ENCODE measurements at regions not wholly inside any gene's neighbourhood (a gene's known extent, or its start where the extent isn't known, plus 50 kb on each side); places are given as distances from the start of the nearest gene placed in this dataset.
"Not testable (repeated sequence)": the region's sequence is repeated elsewhere in the genome, so short reads cannot be mapped to it uniquely, and the experiment has no call there.

GRCh38 chr9:85792057-85792456, 50.3 kb upstream of the AGTPBP1 start:
- not testable (repeated sequence) for DNase-seq (ENCODE audit: low spot score)

DNA sequence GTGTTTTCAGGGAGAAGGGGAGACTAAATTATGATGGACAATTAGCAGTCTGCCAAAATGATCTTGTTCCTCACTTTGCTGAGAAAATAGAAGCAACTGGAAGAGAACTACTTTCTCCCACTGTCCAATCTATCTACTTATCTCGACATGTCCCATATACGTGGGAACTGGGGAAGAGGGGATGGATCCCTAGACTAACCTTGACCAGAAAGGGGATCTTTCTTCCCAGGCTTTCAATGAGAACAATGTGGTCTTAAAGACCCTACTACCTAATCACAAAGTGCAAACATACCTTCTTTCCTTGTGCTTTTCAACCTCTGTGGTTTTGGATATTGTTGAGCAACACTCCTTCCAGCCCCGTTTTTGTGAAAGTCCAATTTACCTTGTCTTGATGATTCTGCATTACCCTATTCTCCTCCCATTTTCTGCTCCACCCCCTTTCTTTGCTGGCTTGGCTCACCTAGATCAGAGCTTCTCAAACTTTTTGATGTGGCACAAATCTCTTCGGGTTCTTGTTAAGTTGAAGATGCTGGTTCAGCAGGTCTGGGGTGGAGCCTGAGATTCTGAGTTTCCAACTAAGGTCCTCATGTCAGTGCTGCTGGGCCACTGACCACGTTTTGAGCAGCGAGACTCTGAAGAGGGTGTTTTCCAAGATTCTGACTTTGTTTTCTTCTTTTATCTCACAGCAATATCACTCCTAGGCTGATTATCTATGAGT, 61.4 kb upstream of the AGTPBP1 start:
- DNase-seq (ENCODE audit: low spot score) = not testable (repeated sequence)

GRCh38 chr9:85804847-85805133, 63.0 kb upstream of the AGTPBP1 start:
- not testable (repeated sequence) for DNase-seq (ENCODE audit: low spot score)

- peak; percentile 89 for DNase-seq (ENCODE audit: low spot score)
Measured at GRCh38 chr9:85805134-85806005, 63.6 kb upstream of the AGTPBP1 start.

- DNase-seq (ENCODE audit: low spot score) = not testable (repeated sequence)
Measured at GRCh38 chr9:85808329-85808728, 66.6 kb upstream of the AGTPBP1 start.

- DNase-seq (ENCODE audit: low spot score) = not testable (repeated sequence)
Measured at GRCh38 chr9:85813388-85813787, 71.6 kb upstream of the AGTPBP1 start.

DNA sequence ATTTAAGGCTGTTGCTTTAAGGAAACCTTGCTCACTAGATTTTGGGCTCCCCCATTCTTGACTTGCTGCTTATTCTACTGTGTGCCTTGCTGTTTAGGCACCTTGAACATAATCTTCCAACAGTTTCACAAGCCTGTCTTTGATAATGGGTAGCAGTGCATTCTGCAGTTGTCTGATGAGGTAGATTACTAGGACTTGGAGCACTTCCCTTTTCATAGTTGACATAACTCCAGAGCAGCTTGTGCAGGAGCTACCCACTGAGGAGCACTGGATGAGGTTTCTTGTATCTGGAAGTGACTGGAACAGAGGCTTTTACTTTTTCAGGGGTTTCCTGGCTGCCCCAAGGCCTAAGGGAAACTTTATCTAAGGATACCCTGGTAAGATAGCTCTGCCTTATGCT, 73.0 kb upstream of the AGTPBP1 start:
- not testable (repeated sequence) for DNase-seq (ENCODE audit: low spot score)

DNA sequence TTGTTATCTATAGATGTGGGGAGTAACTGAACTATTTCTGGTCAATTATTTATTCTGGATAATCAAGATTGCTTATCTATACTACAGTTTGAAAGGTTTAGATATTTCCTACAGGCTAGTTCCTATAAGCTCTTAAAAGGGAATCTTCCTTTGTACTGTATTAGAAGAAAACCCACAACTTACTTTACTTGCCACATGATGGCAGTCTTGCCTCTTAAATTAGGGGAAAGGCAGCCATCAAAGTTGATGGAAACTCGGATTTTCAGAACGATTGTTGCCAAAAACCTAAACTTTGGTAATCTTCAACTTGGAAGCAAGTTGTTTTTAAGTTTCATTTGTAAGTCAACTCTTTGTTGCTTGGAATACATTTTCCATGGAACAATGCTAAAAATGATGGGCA, 77.2 kb upstream of the AGTPBP1 start:
- not testable (repeated sequence) for DNase-seq (ENCODE audit: low spot score)

DNA sequence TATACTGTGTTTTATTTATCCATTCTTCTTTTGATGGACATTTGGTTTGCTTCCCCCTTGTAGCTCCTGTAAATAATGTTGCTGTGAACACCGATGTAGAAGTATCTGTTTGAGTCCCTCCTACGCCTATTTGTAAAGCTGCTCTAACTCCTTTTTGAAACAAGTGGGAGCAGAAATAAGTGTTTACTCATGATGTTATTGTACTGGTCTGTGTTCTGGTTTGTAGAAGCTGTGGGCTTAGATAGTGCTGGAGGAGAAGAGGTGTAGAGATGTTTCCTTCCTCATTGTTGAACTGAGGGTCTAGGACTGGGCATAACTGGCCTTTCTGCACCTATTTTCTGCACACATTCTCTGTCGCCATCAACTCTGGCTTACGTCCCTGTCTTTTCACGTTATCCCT, 78.8 kb upstream of the AGTPBP1 start:
- DNase-seq (ENCODE audit: low spot score) = not testable (repeated sequence)

GRCh38 chr9:85824949-85825348, 83.2 kb upstream of the AGTPBP1 start:
- DNase-seq (ENCODE audit: low spot score) = not testable (repeated sequence)

DNA sequence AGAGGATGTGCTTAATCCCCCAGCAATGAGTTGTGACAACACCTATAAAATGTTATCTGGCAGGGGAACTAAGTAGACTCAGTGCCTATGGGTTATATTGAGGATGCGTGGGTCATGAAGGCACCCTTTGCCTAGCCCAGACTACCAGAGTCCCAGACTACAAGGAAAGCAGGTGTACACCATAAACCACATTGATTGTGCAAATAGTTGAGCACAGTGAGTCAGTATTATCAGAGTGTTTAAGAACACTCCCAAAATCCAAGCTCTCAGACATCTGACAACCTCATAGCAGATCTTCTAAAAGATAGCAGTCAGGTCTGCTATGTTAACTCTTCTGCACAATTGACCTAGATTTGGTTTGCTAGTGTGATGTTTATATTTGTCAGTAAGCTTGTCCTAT, 92.8 kb upstream of the AGTPBP1 start:
- DNase-seq (ENCODE audit: low spot score) = not testable (repeated sequence)

DNA sequence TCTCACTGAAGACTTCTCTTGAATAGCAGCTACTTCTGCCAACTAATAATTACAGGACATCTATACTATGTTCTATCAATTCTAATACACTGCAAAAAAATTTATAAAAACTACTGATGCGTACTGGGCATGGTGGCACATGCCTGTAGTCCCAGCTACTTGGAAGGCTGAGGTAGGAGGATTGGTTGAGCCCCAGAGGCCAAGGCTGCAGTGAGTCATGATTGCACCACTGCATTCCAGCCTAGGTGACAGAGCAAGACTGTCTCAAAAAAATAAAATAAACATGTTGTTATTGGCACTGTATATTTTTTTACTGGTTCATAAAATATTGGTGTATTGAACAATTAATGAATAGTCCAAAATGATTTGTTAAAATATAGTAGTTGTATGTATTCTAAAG, 97.0 kb upstream of the NAA35 start:
- not testable (repeated sequence) for DNase-seq (ENCODE audit: low spot score)

DNA sequence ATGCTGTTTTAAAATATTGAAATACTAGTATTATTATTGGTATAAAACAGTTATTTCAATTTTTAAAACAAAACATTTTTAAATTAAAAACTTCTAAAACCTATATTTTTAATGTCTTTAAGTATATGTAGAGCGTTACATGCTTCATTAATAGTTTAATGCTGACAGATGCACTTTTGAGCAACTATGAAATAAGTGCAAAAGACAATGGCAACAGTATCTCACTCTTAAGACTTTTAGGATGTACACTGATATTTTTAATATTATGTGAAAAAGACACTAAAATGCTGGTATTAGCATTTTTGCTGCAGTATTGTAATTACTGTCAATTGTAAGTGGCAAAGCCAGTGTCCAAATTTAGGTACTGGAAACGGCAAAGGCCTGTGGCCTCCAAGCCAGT, 93.2 kb upstream of the NAA35 start:
- DNase-seq (ENCODE audit: low spot score) = not testable (repeated sequence)

- DNase-seq (ENCODE audit: low spot score) = no peak
Measured at GRCh38 chr9:85858056-85858750, 82.7 kb upstream of the NAA35 start.

DNA sequence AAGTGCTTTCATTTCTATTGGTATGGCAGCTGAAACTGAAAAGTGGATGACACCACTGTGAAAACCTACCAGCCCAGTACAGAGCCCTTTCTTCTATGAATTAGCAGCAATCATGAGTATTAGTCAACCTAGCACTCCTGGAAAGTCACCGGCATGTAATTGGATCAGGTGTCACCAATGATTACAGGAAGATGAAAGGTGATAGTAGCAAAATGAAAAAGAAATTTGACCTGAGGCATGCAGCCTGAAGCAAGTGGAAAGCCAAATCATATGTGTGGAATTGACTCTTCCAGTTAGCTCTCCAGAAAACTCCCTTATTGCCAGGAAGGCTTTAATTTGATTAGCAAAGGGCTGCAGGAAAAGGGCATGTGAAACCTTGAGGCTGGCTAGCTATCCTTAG, 81.2 kb upstream of the NAA35 start:
- no peak for DNase-seq (ENCODE audit: low spot score)

GRCh38 chr9:85861882-85862281, 79.1 kb upstream of the NAA35 start:
- not testable (repeated sequence) for DNase-seq (ENCODE audit: low spot score)

DNA sequence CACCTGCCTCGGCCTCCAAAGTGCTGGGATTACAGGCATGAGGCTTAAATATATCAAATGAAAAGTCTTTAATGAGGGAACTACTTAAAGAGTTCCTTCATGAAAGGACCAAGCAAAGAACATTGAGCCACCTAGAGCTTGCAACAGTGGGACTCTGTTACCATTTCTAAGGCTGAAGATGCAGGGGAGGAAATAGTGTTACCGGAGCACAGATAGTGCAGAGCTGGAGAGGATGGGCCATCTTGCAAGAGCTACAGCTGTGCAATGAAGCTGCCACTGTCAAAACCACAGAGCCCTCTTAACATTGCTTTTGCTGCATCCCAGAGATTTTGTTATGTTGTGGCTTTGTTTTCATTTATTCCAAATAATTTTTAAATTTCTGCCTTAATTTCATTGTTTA, 77.1 kb upstream of the NAA35 start:
- no peak for DNase-seq (ENCODE audit: low spot score)

DNA sequence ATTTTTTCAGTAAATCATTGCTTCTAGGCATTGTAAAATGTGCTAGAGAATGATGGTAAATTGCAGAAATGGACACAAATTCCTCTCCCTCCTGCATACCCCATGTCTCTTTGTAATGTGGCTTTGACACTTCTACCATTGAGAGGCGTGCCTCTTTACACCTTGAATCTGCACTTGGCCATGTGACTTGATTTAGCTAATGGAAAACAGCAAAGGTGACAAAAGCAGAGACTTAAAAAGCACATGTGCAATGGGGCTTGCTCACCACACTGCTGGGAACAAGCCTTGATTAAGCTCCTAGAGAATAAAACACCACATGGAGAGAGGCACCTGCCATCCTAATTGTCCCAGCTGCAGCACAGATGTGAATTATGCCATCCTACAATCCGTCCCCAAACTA, 69.9 kb upstream of the NAA35 start:
- no peak for DNase-seq (ENCODE audit: low spot score)

GRCh38 chr9:85871683-85872082, 69.3 kb upstream of the NAA35 start:
- not testable (repeated sequence) for DNase-seq (ENCODE audit: low spot score)

GRCh38 chr9:85872463-85872862, 68.5 kb upstream of the NAA35 start:
- DNase-seq (ENCODE audit: low spot score) = no peak

GRCh38 chr9:85876628-85877027, 64.3 kb upstream of the NAA35 start:
- no peak for DNase-seq (ENCODE audit: low spot score)

GRCh38 chr9:85878872-85879597, 61.9 kb upstream of the NAA35 start:
- DNase-seq (ENCODE audit: low spot score) = not testable (repeated sequence)
